ENCODE measurements at regions not wholly inside any gene's neighbourhood (a gene's known extent, or its start where the extent isn't known, plus 50 kb on each side); places are given as distances from the start of the nearest gene placed in this dataset.
"Not testable (repeated sequence)": the region's sequence is repeated elsewhere in the genome, so short reads cannot be mapped to it uniquely, and the experiment has no call there.

DNA sequence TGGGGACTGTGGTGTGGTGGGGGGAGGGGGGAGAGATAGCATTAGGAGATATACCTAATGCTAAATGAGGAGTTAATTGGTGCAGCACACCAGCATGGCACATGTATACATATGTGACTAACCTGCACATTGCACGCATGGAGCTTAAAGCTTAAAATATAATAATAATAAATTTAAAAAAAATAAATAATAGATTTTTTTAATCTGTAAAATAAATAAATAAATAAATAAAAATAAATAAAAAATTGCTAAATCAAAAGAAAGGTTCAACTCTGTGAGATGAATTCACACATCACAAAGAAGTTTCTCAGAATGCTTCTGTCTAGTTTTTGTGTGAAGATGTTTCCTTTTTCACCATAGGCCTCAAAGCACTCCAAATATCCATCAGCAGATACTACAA lies 1793.7 kb downstream of the UQCRFS1 start:
- not testable (repeated sequence) for DNase-seq (ENCODE audit: low read depth)

DNA sequence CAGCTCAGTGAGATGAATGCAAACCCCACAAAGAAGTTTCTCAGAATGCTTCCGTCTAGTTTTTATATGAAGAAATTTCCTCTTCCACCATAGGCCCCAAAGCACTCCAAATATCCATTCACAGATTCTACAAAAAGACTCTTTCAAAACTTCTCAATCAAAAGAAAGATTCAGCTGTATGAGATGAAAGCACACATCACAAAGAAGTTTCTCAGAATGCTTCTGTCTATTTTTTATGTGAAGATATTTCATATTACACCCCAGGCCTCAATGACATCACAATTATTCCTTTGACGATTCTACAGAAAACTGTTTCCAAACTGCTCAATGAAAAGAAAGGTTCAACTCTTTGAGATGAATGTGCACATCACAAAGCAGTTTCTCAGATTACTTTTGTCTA lies 1819.4 kb downstream of the UQCRFS1 start:
- DNase-seq (ENCODE audit: low read depth), result no peak

DNA sequence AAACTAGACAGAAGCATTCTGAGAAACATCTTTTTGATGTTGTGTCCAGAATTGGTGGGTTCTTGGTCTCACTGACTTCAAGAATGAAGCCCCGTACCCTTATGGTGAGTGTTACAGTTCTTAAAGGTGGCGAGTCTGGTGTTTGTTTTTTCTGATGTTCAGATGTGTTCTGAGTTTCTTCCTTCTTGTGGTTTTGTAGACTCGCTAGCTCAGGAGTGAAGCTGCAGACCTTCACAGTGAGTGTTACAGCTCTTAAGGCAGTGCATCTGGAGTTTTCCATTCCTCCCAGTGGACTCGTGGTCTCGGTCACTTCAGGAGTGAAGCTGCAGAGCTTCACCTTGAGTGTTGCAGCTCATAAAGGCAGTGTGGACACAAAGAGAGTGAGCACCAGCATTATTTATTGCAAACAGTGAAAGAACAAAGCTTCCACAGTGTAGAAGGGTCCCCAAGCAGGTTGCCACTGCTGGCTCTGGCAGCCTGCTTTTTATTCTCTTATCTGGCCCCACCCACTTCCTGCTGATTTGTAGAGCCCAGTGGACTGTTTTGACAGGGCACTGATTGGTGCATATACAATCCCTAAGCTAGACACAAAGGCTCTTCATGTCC lies 1820.8 kb downstream of the UQCRFS1 start:
- DNase-seq (ENCODE audit: low read depth), result peak; percentile 23

GRCh38 chr19:27379306-27379705 lies 1833.6 kb downstream of the UQCRFS1 start:
- not testable (repeated sequence) for DNase-seq (ENCODE audit: low read depth)

DNA sequence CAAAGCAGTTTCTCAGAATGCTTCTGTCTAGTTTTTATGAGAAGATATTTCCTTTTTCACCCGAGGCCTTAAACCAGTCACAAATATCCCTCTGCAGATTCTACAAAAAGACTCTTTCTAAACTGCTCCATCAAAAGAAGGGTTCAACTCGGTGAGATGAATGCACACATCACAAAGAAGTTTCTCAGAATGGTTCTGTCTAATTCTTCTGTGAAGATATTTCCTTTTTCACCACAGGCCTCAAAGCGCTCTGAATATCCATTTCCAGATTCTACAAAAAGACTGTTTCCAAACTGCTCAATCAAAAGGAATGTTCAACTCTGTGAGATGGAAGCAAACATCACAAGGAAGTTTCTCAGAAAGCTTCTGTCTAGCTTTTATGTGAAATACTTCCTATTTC lies 1843.3 kb downstream of the UQCRFS1 start:
- not testable (repeated sequence) for DNase-seq (ENCODE audit: low read depth)

DNA sequence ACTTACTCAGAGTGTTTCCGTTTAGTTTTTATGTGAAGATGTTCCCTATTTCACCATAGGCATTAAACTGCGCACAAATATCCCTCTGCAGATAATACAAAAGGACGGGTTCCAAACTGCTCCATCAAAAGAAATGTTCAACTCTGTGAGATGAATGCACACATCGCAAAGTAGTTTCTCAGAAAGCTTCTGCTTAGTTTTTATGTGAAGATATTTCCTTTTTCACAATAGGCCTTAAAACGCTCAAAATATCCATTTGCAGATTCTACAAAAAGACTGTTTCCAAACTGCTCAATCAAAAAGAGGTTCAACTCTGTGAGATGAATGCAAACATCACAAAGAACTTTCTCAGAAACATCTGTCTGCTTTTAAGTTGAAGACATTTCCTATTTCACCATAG lies 1850.5 kb downstream of the UQCRFS1 start:
- DNase-seq (ENCODE audit: low read depth), result not testable (repeated sequence)

DNA sequence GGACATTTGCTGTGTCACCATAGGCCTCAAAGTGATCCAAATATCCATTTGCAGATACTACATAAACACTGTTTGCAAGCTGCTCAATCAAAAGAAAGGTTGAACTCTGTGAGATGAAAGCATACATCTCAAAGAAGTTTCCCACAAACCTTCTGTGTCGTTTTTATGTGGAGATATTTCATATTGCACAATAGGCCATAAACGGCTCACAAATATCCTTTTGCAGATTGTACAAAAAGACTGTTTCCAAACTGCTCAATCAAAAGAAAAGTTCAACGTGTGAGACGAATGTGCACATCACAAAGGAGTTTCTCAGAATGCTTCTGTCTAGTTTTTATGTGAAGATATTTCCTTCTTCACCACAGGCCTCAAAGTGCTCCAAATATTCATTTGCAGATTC lies 1857.4 kb downstream of the UQCRFS1 start:
- not testable (repeated sequence) for DNase-seq (ENCODE audit: low read depth)

Measured in HT1080 (cell line).